AG09309 (cell line): ENCODE measurements at regions not wholly inside any gene's neighbourhood (a gene's known extent, or its start where the extent isn't known, plus 50 kb on each side); places are given as distances from the start of the nearest gene placed in this dataset.
"Not testable (repeated sequence)": the region's sequence is repeated elsewhere in the genome, so short reads cannot be mapped to it uniquely, and the experiment has no call there.

Source experiments
- DNase-seq: peaks from one replicate; pipeline ENCODE4 v3.0.0-alpha.2; 2010; ENCODE audit warnings: low read depth
- H3K4me3 ChIP-seq: 2 replicates; pipeline ENCODE4 v1.5.1; 2011; ENCODE audit warnings: mild to moderate bottlenecking, low read depth, low read length, moderate library complexity; ENCODE audit not compliant: control insufficient read depth
- TF ChIP-seq, protein P1 (sequence below): IDR thresholded peaks from 2 replicates; pipeline ENCODE4 v1.5.1; 2011; ENCODE audit warnings: mild to moderate bottlenecking, low read depth, low read length, inconsistent platforms; ENCODE audit not compliant: insufficient read depth, control insufficient read depth; ENCODE audit errors: missing control alignments

GRCh38 chr11:81963018-81963417 is 770.6 kb downstream of the FAM181B start:
- TF ChIP-seq, protein P1, sequence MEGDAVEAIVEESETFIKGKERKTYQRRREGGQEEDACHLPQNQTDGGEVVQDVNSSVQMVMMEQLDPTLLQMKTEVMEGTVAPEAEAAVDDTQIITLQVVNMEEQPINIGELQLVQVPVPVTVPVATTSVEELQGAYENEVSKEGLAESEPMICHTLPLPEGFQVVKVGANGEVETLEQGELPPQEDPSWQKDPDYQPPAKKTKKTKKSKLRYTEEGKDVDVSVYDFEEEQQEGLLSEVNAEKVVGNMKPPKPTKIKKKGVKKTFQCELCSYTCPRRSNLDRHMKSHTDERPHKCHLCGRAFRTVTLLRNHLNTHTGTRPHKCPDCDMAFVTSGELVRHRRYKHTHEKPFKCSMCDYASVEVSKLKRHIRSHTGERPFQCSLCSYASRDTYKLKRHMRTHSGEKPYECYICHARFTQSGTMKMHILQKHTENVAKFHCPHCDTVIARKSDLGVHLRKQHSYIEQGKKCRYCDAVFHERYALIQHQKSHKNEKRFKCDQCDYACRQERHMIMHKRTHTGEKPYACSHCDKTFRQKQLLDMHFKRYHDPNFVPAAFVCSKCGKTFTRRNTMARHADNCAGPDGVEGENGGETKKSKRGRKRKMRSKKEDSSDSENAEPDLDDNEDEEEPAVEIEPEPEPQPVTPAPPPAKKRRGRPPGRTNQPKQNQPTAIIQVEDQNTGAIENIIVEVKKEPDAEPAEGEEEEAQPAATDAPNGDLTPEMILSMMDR = no peak
- H3K4me3 ChIP-seq = no peak overlapping the region
- no peak for DNase-seq

GRCh38 chr11:81960443-81960842 is 773.2 kb downstream of the FAM181B start:
- no peak for DNase-seq
- no peak overlapping the region for H3K4me3 ChIP-seq
- TF ChIP-seq, protein P1 = no peak

- DNase-seq = no peak
- TF ChIP-seq, protein P1 = no peak
- H3K4me3 ChIP-seq = no peak overlapping the region
These were observed 774.3 kb downstream of the FAM181B start for GRCh38 chr11:81959341-81959740.

- not testable (repeated sequence) for H3K4me3 ChIP-seq, DNase-seq
These were observed 779.4 kb downstream of the FAM181B start for GRCh38 chr11:81954301-81954700.

DNA sequence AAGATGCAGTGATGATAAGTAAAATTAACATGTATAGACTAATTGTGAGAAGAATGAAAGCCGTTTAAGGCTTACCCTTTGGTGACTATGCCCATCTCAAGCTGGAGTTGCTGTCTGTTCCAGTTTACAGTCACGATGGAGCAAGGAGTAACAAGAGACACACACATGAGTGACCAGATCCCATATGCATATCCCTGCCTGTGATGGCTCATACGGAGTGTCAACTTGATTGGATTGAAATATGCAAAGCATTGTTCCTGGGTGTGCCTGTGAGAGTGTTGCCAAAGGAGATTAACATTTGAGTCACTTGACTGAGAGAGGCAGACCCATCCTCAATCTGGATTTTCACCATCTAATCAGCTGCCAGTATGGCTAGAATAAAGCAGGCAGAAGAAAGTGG is 786.8 kb downstream of the FAM181B start:
- DNase-seq = no peak
- TF ChIP-seq, protein P1 = no peak
- no peak overlapping the region for H3K4me3 ChIP-seq

DNA sequence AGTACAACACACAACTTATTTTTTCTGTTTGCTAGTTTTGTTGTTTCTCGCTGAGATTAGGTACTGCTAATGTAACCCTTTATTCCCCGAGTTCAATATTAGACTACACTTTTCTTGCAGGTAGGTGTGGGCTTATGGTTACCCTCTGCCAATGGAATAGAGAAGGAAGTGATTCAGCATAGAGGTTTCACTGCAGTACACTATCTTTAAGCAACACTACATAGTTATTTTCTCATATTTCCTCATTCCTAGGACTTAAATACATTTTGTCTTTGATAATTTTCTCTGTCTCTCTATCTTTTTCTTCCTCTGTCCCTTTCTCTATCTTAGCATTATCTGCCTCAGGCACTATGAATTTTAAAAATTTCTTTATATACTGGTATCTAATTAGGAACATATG is 791.0 kb downstream of the FAM181B start:
- TF ChIP-seq, protein P1 = no peak
- no peak overlapping the region for H3K4me3 ChIP-seq
- DNase-seq = no peak

GRCh38 chr11:81941998-81942397 is 791.7 kb downstream of the FAM181B start:
- no peak for DNase-seq
- H3K4me3 ChIP-seq = no peak overlapping the region
- TF ChIP-seq, protein P1 = no peak
